H9 (cell line): ENCODE measurements at regions not wholly inside any gene's neighbourhood (a gene's known extent, or its start where the extent isn't known, plus 50 kb on each side); places are given as distances from the start of the nearest gene placed in this dataset.

Experiments used
- DNase-seq: peaks from one replicate; pipeline ENCODE4 v3.0.0-alpha.2; 2017
- H2AFZ ChIP-seq: one replicate; pipeline ENCODE4 v1.6.1; 2013; ENCODE audit warnings: mild to moderate bottlenecking, low read length, control low read depth, moderate library complexity
- H2AK5ac ChIP-seq: 2 replicates; pipeline ENCODE4 v1.6.1; 2013; ENCODE audit warnings: low read length, control low read depth, mixed read lengths; ENCODE audit not compliant: insufficient read length
- H2BK120ac ChIP-seq: one replicate; pipeline ENCODE4 v1.6.1; 2013; ENCODE audit warnings: low read depth, mild to moderate bottlenecking, low read length, control low read depth, inconsistent platforms; ENCODE audit not compliant: poor library complexity, severe bottlenecking
- H2BK12ac ChIP-seq: 2 replicates; pipeline ENCODE4 v1.6.1; 2013; ENCODE audit warnings: low read length, control low read depth, mixed read lengths, low read depth; ENCODE audit not compliant: insufficient read length
- H2BK15ac ChIP-seq: 2 replicates; pipeline ENCODE4 v1.6.1; 2013; ENCODE audit warnings: low read depth, low read length, control low read depth
- H2BK20ac ChIP-seq: one replicate; pipeline ENCODE4 v1.6.1; 2013; ENCODE audit warnings: low read depth, mild to moderate bottlenecking, low read length, control low read depth, inconsistent platforms; ENCODE audit not compliant: poor library complexity, severe bottlenecking
- H2BK5ac ChIP-seq: 2 replicates; pipeline ENCODE4 v1.6.1; 2013; ENCODE audit warnings: low read length, control low read depth, mixed read lengths; ENCODE audit not compliant: insufficient read length
- H3K14ac ChIP-seq: 2 replicates; pipeline ENCODE4 v1.6.1; 2013; ENCODE audit warnings: low read length, control low read depth; ENCODE audit not compliant: insufficient read depth
- H3K18ac ChIP-seq: 2 replicates; pipeline ENCODE4 v1.6.1; 2013; ENCODE audit warnings: low read depth, mild to moderate bottlenecking, mixed read lengths, low read length, control low read depth; ENCODE audit not compliant: insufficient read length
- H3K23ac ChIP-seq: 2 replicates; pipeline ENCODE4 v1.6.1; 2013; ENCODE audit warnings: low read length, control low read depth, mixed read lengths, low read depth; ENCODE audit not compliant: insufficient read length
- H3K23me2 ChIP-seq: 2 replicates; pipeline ENCODE4 v1.6.1; 2013; ENCODE audit warnings: low read depth, mild to moderate bottlenecking, mixed read lengths, low read length, control low read depth; ENCODE audit not compliant: insufficient read length, poor library complexity, severe bottlenecking
- H3K27ac ChIP-seq: 2 replicates; pipeline ENCODE4 v1.5.1; 2013; ENCODE audit warnings: low read length, control low read depth, mixed read lengths, low read depth; ENCODE audit not compliant: insufficient read length
- H3K27me3 ChIP-seq: 2 replicates; pipeline ENCODE4 v1.6.1; 2013; ENCODE audit warnings: low read length, control low read depth, inconsistent platforms; ENCODE audit not compliant: insufficient read depth
- H3K4ac ChIP-seq: 2 replicates; pipeline ENCODE4 v1.6.1; 2013; ENCODE audit warnings: low read depth, mild to moderate bottlenecking, control low read depth, inconsistent platforms, low read length, moderate library complexity
- H3K4me1 ChIP-seq: 2 replicates; pipeline ENCODE4 v1.6.1; 2013; ENCODE audit warnings: low read length, control low read depth, inconsistent platforms; ENCODE audit not compliant: insufficient read depth
- H3K4me2 ChIP-seq: 2 replicates; pipeline ENCODE4 v1.6.1; 2013; ENCODE audit warnings: low read length, control low read depth, mixed read lengths; ENCODE audit not compliant: insufficient read length, insufficient read depth
- H3K56ac ChIP-seq: 2 replicates; pipeline ENCODE4 v1.6.1; 2013; ENCODE audit warnings: low read depth, mild to moderate bottlenecking, mixed read lengths, low read length, control low read depth; ENCODE audit not compliant: insufficient read length
- H3K79me1 ChIP-seq: 2 replicates; pipeline ENCODE4 v1.6.1; 2013; ENCODE audit warnings: low read depth, mild to moderate bottlenecking, moderate library complexity, low read length, control low read depth, inconsistent platforms; ENCODE audit not compliant: insufficient read depth, poor library complexity, severe bottlenecking
- H3K79me2 ChIP-seq: 2 replicates; pipeline ENCODE4 v1.6.1; 2013; ENCODE audit warnings: low read length, control low read depth, inconsistent platforms; ENCODE audit not compliant: insufficient read depth
- H3K9ac ChIP-seq: 2 replicates; pipeline ENCODE4 v1.6.1; 2013; ENCODE audit warnings: low read length, control low read depth, mixed read lengths; ENCODE audit not compliant: insufficient read length; ENCODE audit errors: extremely low read depth
- H3K9me3 ChIP-seq: one replicate; pipeline ENCODE4 v1.6.1; 2013; ENCODE audit warnings: low read depth, low read length, inconsistent platforms; ENCODE audit not compliant: control insufficient read depth
- H3T11ph ChIP-seq: one replicate; pipeline ENCODE4 v1.6.1; 2013; ENCODE audit warnings: mild to moderate bottlenecking, low read length, control low read depth, inconsistent platforms
- H4K20me1 ChIP-seq: one replicate; pipeline ENCODE4 v1.6.1; 2013; ENCODE audit not compliant: control insufficient read depth, insufficient read length, insufficient read depth
- H4K5ac ChIP-seq: 2 replicates; pipeline ENCODE4 v1.6.1; 2013; ENCODE audit warnings: low read depth, mild to moderate bottlenecking, mixed read lengths, low read length, control low read depth; ENCODE audit not compliant: insufficient read length
- H4K8ac ChIP-seq: replicated peaks from 2 replicates; pipeline ENCODE4 v1.6.1; 2013; ENCODE audit warnings: low read length, control low read depth, mixed read lengths, low read depth; ENCODE audit not compliant: insufficient read length
- H4K91ac ChIP-seq: 2 replicates; pipeline ENCODE4 v1.6.1; 2013; ENCODE audit warnings: low read depth, mild to moderate bottlenecking, moderate library complexity, mixed read lengths, low read length, control low read depth; ENCODE audit not compliant: insufficient read length
- H3K27ac Mint-ChIP-seq, 3 experiments: 2 replicates in 2 of 3; 3 replicates in 1 of 3; pipeline ENCODE4 v1.8.0; 2020 to 2021; ENCODE audit warnings: mixed read lengths in 3 of 3, mild to moderate bottlenecking in 1 of 3, moderate library complexity in 1 of 3
- H3K27me3 Mint-ChIP-seq: 2 replicates; pipeline ENCODE4 v1.8.0; 2021; ENCODE audit warnings: low read depth, mild to moderate bottlenecking, moderate library complexity, mixed read lengths
- H3K36me3 Mint-ChIP-seq, 3 experiments: 2 replicates in 2 of 3; 3 replicates in 1 of 3; pipeline ENCODE4 v1.8.0; 2020 to 2021; ENCODE audit warnings: low read depth in 3 of 3, mixed read lengths in 3 of 3; ENCODE audit not compliant: insufficient read depth in 1 of 3
- H3K4me1 Mint-ChIP-seq, 2 experiments: 2 replicates each; pipeline ENCODE4 v1.8.0; 2020; ENCODE audit warnings: mixed read lengths in 2 of 2
- H3K4me3 Mint-ChIP-seq, 2 experiments: 2 replicates in 1 of 2; 3 replicates in 1 of 2; pipeline ENCODE4 v1.8.0; 2020 to 2021; ENCODE audit warnings: mild to moderate bottlenecking in 2 of 2, mixed read lengths in 2 of 2, moderate library complexity in 1 of 2
- H3K9me3 Mint-ChIP-seq, 2 experiments: 2 replicates in 1 of 2; 3 replicates in 1 of 2; pipeline ENCODE4 v1.8.0; 2020; ENCODE audit warnings: mild to moderate bottlenecking in 2 of 2, mixed read lengths in 2 of 2, moderate library complexity in 1 of 2
- WGBS: extraction: QIAGEN DNeasy Blood & Tissue Kit; methylation state at CpG from one replicate; pipeline ENCODE4 v1.1.7; 2013; ENCODE audit warnings: missing lambda C conversion rate, low lambda C conversion rate, mixed read lengths; ENCODE audit not compliant: insufficient read length; ENCODE audit errors: extremely low coverage; 5-methylcytosine and 5-hydroxymethylcytosine counted together
- TF ChIP-seq, protein P1 (sequence below): fragments of 200-600 bp; sonication (generic); conservative IDR thresholded peaks from 3 replicates; pipeline ENCODE4 v1.8.0; 2021; ENCODE audit warnings: antibody characterized with exemption, mild to moderate bottlenecking

DNA sequence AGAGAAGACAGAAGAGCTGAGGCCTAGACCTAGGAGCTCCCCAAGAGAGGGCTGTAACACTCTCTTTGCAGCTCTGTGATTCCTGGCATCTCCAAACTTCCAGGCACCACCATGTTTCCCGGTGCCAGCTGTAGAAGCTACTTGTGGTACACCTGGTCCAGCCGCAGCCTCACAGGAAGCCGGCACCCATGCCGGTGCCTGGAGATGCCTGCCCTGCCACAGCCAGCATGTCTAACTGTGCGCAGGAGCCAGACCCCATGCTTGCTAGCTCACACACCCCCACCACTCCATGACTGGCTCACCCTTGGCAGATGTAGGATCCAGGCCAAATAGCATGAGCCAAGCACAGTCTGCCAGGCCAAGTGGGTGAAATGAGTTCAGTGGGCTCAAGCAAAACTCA, 211.7 kb upstream of the GNAI1 start:
- Histone ChIP-seq H3T11ph (no peak overlapping the region), H2BK20ac (no peak overlapping the region), H3K14ac (no peak overlapping the region), H2AK5ac (no peak overlapping the region), H3K27ac (no peak overlapping the region), H3K56ac (no peak overlapping the region), H3K79me1 (no peaks in the 10 kb centered on the region), H3K9ac (no peak overlapping the region), H2BK15ac (no peak overlapping the region), H2BK5ac (no peak overlapping the region), H3K79me2 (no peaks in the 10 kb centered on the region), H2BK120ac (no peak overlapping the region), H3K27me3 (no peaks in the 10 kb centered on the region), H4K91ac (no peak overlapping the region), H4K8ac (no peak overlapping the region), H3K23me2 (no peaks in the 10 kb centered on the region), H3K4me2 (no peak overlapping the region), H4K5ac (no peak overlapping the region), H3K4me1 (no peaks in the 10 kb centered on the region), H2AFZ (no peak overlapping the region), H3K9me3 (no peaks in the 10 kb centered on the region), H4K20me1 (no peaks in the 10 kb centered on the region), H3K4ac (no peak overlapping the region), H3K18ac (no peak overlapping the region), H2BK12ac (no peak overlapping the region), H3K23ac (no peak overlapping the region)
- Mint-ChIP-seq H3K27me3 (peaks cover 1% of the 10 kb centered on the region; the same call in 1 of the 2 replicates), H3K4me1 (no peaks in the 10 kb centered on the region), H3K36me3 (peaks cover 0 to 4% (median 2%) of the 10 kb centered on the region in 3 experiments; a peak in 2 of 7 replicates), H3K27ac (no peak overlapping the region), H3K4me3 (no peak overlapping the region), H3K9me3 (peaks cover 4% of the 10 kb centered on the region in 2 experiments; a peak in 2 of 5 replicates)
- no peak for DNase-seq
- WGBS = no CpG with 5 or more reads among the region's 5 CpGs
- TF ChIP-seq, protein P1, sequence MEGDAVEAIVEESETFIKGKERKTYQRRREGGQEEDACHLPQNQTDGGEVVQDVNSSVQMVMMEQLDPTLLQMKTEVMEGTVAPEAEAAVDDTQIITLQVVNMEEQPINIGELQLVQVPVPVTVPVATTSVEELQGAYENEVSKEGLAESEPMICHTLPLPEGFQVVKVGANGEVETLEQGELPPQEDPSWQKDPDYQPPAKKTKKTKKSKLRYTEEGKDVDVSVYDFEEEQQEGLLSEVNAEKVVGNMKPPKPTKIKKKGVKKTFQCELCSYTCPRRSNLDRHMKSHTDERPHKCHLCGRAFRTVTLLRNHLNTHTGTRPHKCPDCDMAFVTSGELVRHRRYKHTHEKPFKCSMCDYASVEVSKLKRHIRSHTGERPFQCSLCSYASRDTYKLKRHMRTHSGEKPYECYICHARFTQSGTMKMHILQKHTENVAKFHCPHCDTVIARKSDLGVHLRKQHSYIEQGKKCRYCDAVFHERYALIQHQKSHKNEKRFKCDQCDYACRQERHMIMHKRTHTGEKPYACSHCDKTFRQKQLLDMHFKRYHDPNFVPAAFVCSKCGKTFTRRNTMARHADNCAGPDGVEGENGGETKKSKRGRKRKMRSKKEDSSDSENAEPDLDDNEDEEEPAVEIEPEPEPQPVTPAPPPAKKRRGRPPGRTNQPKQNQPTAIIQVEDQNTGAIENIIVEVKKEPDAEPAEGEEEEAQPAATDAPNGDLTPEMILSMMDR = no peak
